GM21423 (cell line): ENCODE measurements at regions not wholly inside any gene's neighbourhood (a gene's known extent, or its start where the extent isn't known, plus 50 kb on each side); places are given as distances from the start of the nearest gene placed in this dataset.
"Not testable (repeated sequence)": the region's sequence is repeated elsewhere in the genome, so short reads cannot be mapped to it uniquely, and the experiment has no call there.

Experiments used
- ATAC-seq: cut with Tn5 transposase; IDR thresholded peaks from one replicate; pipeline ENCODE4 v1.9.1; 2021; ENCODE audit warnings: mild to moderate bottlenecking, moderate library complexity; ENCODE audit not compliant: unreplicated experiment

DNA sequence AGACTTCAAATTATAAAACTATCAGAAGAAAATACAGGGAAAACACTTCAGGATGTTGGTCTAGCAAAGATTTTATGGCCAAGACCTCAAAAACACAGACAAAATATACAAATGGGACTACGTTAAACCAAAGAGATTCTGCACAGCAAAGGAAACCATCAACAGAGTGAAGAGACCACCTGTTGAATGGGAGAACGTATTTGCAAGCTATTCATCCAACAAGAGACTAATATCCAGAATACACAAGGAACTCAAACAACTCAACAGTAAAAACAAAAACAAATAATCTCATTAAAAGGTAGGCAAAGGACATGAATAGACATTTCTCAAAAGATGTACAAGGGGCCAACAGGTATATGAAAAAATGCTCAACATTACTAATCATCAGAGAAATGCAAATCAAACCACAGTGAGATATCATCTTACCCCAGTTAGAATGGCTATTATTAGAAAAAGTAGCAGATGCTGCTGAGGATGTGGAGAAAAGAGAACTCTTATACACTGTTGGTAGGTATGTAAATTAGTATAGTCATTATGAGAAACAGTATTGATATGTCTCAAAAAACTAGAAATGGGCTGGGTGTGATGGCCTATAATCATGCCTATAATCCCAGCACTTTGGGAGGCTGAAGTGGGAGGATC is 112.6 kb downstream of the LRIG2 start:
- peak; percentile 83 for ATAC-seq

DNA sequence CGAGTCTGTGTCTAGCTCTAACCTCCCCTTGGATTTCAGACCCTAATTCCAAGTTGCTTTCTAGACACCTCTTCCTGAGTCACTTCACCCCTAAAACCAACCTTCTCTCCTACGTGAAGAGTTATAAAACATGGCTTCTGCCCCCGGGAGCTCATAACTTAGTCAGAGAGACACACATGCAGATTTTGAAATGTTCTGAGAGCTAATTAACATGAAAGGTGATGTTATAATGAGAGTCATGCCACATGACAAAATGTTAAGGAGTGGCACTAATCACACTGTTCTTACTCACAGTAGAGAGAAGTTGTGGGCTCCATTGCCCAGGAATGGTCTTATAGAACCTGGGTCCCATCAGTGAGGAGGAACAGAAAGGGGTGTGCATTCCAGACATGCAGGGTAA is 117.1 kb downstream of the LRIG2 start:
- ATAC-seq, result no peak

DNA sequence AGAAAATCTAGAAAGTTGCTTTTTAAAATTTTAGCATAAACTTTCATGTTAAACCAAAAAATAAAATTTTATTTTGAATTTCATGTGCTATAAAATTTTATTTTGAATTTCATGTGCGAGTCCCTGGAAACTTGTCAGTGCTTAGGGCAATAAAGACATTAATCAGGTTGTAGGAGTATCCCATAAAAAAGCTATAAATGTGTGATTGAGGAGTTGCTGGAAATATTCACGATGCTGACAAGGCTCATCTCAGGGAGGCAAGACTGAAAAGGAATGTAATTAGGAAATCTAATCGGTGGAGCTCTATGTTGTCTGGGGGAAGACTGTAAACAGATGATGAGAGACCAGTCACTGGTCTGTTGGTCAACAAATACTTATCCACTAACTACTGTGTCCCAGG is 117.9 kb downstream of the LRIG2 start:
- ATAC-seq, result no peak

DNA sequence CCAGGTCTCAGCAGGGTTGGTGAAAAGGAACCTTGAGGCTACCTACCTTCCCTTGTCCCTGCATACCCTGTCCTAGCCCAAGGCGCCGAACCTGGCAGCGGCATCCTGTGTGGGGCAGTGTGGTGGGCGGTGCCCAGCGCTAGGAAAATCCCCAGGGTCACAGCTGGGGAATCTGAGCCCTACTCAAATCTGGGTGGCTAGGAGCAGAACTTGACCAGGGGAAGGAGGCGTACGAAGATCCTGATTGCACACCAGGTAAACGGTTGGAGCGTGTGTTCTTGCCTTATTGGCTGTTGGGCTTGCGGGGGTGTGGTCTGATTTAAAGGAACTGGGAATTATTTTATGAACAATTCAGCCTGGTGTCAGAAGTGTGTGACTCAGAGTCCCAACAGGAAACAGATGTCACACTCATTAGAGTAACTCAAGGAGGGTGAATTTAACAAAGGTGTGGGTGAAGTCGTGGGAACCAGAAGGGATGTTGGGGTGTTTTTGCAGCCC is 118.6 kb downstream of the LRIG2 start:
- no peak for ATAC-seq

DNA sequence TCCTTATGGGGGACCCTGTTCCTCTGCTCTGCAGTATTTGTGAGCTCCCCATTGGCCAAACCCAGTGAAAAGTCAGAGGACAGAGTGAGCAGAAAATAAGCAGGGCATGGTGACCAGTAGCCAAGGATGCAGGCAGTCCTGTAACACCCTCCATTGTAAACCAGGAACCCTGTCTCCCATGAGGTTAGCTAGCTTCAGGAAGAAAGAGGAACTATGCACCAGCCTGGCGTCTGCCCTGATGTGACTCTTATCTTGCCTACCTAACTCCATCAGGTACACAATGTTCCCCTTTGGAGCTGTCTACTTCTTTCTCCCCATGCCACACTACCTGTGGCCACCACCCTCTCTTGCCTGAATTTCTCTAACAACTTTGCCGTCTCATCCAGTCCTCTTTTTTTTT is 119.2 kb downstream of the LRIG2 start:
- ATAC-seq, result no peak

DNA sequence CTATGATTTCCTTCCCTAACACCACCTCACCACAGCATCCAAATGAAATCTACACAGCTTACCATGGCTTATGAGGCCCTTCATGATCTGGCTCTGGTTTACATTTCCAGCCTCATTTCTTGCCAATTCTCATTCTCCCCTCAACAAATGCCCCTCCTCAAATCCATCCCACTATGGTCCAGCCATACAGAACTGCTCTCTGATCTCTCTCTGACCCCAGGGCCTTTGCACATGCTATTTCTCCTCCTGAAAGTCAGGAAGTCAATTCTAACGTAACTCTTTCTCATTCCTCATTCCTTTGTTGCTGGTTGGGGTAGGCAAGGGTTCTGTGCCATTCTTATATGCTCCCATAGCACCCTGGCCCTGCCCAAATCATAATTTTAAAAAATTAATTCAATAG is 120.0 kb downstream of the LRIG2 start:
- ATAC-seq, result no peak

DNA sequence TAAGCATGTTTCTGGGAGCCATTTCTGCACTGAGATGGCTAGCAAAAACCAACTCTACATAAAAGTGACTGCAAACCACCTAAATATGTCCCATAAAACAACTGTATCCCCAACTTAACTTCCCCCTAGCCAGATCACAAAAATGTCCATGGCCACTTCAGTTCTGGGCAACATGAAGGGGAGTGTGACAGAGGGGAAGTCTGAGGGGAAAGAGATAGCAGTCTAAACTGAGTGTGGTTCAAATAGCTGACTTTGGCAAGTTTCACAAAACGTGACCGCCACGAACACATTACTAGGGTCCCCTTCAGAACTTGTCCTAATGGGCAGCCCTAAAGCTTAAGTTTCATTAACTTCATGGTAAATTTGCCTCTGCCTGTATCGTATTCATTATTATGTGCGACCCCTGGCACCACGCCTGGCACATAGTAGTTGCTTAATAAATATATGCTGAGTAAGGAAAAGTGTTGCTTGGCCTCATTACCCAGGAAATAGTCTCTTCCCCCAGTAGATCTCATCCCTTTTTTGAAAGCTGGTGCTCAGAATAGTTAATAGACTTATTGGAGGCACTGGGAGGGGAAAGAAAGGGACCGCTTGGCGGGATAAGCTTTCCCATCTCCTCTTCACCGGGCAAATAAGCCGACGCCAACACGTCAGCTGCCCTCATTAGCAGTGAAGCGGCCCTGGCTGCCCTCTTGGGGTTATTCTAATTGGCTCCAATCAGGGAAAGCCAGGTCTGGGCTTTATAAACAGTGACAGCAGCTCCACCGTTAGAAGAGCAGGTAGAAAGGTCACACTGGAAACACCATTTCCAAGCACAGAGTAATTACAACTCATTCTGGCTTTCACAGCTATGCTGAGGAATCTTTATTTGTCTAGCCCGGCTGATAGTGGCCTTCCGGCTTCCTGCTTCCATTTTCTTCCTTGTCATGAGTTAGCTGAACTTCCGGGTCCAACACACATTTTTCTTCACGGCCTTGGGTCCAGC is 122.1 kb downstream of the LRIG2 start:
- no peak for ATAC-seq

DNA sequence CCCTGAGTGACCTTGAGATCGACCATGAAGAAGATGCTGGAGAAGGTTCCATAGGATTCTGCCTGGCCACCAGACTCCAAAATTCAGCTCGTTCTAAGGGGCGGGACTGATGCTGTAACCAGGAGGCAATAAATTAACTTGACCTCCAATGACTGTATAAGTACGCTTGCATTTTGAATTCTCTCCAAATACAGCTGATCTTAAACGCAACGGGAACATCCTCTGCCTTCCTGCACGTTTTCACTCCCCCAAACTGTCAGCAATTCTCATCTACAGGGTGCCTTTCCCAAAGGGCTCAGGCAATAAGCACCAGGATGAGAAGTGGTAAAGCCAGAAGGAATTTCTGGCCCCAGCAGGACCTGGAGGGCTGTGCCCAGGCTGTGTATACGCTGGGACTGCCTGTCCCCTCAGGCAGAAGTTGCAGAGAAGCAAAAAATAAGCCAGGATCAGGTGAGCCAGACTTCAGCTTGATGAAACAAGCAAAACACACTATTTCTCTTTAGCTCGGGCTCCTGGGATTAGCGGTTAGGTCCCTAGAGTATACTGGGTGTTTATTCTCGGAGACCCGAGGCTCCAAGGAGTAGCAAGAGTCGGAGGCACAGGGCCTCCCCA is 124.8 kb downstream of the LRIG2 start:
- ATAC-seq, result no peak

DNA sequence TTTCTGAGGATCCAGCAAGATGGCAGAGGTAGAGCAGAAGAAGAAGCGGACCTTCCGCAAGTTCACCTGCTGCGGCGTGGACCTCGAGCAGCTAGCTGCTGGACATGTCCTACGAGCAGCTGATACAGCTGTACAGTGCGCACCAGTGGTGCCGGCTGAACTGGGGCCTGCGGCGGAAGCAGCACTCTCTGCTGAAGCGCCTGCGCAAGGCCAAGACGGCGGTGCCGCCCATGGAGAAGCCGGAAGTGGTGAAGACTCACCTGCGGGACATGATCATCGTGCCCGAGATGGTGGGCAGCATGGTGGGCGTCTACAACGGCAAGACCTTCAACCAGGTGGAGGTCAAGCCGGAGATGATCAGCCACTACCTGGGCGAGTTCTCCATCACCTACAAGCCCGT is 125.8 kb downstream of the LRIG2 start:
- ATAC-seq, result no peak

DNA sequence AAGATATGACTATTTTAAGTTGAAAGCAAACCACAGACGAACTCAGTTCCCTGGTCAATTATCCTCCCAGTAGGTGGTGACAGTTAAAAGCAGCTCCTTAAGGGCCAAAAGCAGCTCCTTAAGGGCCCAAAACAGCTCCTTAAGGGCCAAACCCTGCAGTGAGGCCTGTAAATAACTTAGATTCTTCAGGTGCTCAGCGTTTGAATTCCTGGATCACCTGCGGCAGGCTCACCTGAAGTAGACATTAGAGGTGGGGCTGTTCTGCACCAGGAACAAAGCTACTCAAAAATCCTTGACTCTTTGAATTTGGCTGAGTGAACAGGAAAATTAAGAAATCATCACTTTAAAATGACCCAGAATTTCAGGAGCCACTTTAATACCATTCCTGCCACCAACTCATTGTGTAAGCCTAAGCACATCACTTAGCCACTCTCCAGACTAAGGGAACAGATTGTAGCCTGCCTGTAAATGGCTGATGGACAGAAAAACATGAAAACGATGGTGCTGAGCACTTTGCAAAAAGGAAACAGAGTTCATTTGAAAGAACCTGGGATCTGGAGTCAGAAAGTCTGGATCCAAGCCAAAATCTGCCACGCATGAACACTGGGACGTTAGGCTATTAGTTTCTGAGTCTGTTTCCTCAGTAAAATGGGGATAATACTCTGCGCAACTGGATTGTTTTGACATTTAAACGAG is 126.9 kb downstream of the LRIG2 start:
- no peak for ATAC-seq

DNA sequence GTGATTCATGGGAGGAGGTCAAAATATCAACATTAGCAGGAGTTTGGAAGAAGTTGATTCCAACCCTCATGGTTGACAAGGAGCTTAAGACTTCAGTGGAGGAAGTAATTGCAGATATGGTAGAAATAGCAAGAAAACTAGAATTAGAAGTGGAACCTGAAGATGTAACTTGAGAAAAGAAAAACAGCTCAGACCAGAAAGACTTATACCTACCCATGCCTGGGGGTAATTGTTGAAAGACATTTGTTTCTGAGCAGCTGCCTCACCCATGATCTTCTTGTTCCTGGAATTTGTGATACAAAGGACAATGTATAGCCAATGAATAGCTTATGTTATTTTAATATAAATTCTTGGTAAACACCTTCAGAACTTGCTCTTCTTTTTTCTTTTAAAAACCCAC is 128.6 kb downstream of the LRIG2 start:
- no peak for ATAC-seq

DNA sequence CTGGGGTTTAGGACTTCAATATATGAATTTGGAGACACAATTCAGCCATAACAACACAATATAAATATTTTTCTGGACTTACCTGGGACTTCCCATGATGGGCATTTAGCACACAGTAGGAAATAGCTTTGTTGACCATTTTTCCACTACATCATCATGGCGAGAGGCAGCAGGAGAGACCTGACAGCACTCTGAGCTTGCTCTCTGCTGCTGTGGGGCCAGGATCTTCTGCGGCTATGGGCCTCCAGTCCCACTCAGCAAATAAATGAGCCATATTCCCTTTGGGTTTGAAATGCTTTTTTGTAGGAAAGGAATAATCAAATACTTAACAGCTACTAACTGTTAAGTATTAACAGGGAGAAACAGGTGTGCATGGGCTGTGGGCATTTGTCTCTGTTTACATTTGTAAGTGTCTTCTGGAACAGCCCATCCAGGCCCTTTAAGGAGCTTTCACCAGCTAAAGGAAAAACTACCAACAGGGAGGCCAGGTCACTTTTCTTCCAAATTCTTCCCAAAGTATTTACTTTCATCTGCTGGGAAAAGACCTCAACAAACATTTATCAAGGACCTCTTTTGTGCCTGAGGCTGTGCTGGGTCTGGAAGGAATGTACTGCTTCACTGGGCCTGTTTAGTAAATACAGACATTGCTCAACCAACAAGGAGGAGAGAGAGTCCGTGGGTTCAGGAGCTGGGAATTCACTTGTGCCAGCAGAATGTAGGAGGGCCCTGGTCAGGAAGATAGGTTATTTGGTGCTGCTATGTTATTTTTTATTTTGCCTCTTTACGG is 133.2 kb downstream of the LRIG2 start:
- ATAC-seq, result no peak

DNA sequence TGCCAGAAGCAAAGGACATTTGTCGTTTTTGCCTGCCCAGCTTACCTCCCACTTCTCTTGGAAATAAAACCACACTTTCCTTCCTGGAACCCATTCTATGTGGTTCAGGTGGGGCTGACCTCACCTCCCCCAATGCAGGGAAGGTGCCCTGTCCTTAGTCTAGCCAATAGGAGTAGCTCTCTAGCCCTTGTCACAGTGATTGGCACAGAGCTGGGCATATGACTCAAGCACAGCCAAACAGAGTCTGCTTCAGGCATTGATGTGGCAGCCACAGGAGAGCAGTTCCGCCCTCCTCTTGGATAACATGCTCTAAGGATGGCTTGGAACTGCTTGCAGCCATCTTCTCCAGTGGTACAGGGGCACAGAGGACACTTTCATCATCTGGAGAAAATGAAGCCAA is 134.0 kb downstream of the LRIG2 start:
- no peak for ATAC-seq

DNA sequence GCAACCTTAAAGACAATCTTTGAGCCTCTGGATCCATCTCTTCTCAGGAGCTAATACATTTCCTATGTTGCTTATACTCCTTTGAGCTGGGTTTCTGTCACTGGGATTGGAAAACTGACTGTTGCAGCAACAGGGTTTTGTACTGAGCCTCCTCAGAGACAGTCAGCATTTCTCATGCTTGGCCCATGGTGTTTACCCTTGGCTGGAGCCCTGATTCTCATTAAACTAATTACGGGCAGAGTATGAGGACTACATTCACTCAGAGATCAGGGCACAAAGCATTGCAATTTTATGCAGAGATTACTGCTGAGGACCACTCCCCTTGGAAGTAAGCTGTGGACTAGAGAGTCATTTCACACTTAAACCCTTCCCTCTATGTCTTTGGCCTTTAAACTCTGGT is 134.5 kb downstream of the LRIG2 start:
- ATAC-seq, result no peak

DNA sequence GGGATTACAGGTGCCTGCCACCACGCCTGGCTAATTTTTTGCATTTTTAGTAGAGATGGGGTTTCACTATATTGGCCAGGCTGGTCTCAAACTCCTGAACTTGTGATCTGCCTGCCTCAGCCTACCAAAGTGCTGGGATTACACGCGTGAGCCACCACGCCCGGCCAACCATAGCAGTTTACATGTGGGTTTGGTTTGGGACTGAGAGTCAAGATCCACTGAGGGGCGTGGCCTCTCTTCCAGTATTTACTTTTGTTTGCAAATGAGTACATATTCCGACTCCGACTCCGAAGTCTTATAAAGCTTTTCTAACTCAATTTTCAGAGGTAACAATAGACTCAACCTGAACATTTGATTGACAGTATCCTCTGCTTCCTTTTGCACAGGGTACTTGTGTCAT is 135.4 kb downstream of the LRIG2 start:
- ATAC-seq, result not testable (repeated sequence)

DNA sequence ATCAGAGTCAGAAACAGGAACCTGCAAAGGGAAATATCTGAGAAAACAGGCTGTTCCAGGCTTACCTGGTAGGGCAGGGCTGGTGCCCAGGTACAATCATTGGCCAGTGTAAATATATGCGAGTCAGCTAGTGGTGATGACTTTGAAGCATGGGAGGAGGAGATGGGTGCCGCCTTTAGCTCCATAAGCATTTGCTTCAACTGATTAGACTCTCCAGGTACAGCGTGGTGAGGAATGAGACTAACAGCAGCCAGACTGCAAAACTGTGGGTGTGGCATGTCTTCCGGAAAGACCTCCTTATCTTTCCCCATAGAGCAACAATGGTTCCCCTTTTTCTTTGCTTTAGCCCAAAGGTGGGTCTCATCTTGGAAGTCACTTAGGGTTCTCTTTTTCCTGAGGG is 137.2 kb downstream of the LRIG2 start:
- no peak for ATAC-seq

DNA sequence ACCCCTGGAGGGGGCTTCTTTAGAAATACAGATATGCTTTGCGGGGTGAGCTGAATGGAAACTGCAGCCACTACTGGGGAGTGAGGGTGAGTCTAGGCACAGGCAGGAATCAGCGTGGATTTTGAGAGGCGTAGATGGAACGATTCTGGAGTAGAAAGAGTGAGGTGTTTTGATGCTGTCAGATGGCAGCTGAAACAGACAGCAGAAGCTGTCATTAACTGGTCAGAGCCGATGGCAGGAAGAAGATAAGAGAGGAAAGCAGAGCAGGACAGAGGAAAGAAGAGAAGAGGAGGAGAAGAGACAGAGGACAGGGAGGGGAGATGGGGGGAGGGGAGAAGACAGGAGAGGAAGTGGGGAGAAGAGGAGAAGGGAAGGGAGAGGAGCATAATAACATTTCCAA is 138.5 kb downstream of the LRIG2 start:
- ATAC-seq, result no peak

DNA sequence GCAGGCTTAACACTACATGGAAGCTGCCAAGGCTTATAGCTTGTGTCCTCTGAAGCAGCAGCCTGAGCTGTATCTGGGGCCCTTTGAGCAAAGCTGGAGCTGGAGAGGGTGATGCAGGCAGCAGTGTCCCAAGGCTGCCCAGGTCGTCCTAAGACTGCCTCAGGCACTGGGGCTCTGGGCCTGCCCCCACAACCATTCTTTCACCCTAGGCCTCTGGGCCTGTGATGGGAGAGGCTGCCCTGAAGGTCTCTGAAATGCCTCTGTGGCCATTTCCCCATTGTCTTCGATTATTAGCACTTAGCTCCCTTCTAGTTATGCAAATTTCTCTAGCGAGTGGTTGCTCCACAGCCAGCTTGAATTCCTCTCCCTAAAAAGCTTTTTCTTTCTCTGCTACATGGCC is 142.0 kb downstream of the LRIG2 start:
- ATAC-seq, result no peak

DNA sequence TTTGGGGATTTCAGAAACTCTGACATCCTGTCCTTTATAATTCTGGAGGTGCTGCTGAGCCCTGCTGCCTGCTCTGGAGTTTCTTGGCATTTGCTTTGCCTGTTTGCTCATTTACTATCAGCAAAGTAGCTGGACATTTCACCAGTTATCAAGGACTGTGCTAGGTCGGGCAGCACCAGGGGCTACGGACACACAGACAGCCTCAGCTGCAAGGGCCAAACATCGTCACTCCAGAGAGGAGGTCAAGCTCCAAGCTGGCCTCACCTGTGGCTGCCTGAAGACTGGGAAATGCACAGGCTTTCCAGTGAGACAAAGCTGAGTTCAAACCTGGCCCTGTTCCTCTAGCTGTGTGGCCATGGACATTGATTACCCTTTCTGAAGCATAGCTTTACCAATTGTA is 143.7 kb downstream of the LRIG2 start:
- ATAC-seq, result no peak

DNA sequence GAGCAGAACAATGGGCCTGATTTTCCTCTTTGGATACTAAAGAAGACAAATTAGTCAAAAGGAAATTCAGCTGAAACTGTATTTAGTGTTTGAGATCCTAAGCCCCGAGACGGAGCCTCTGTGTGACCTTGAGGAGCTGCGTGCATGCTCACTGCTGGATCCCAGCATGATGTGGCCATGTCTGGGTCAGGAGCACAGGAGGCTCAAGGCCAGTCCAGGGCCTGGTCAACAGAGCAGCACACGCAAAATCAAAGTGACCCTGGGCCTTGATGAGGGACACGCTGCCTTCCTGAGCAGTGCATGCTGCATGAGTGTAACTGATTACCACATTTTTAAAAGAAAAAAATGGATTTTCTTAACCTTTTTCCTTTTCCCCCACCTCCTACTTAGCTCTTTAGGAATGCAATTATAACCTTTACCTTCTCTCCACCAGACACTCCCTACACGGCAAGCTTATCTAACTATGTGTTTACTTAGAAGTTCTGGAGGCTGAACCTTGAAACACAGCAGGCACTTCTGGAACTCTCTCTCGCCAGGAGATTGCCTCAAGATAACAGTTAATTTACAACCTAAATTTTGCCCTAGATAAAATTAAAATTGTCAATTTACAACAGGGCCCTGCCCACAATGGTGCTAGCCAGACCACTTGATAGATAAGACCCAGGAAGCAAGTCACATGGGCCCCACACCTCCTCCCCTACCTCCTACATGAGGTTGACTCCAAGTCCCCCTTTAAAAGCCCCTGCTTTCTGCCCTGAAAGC is 144.6 kb downstream of the LRIG2 start:
- ATAC-seq, result no peak
